WTC11 (cell line): ENCODE measurements at regions not wholly inside any gene's neighbourhood (a gene's known extent, or its start where the extent isn't known, plus 50 kb on each side); places are given as distances from the start of the nearest gene placed in this dataset.

Experiments used
- CBFB ChIP-seq: sonication (generic); formaldehyde crosslinking; IDR thresholded peaks from 2 replicates; pipeline ENCODE4 v1.8.1; 2022; ENCODE audit warnings: mild to moderate bottlenecking, low read depth, missing genetic modification reagents
- CREB1 ChIP-seq: sonication (generic); formaldehyde crosslinking; IDR thresholded peaks from 2 replicates; pipeline ENCODE4 v1.8.0; 2023; ENCODE audit warnings: mild to moderate bottlenecking, missing genetic modification reagents
- GRHL2 ChIP-seq: fragments of 250-450 bp; sonication (Bioruptor Pico); IDR thresholded peaks from 2 replicates; pipeline ENCODE4 v1.8.0; 2022; ENCODE audit warnings: mild to moderate bottlenecking, moderate library complexity; ENCODE audit not compliant: insufficient replicate concordance, severe bottlenecking
- IRF2 ChIP-seq: sonication (generic); formaldehyde crosslinking; IDR thresholded peaks from 2 replicates; pipeline ENCODE4 v1.8.0; 2022; ENCODE audit warnings: low read depth, missing genetic modification reagents, borderline replicate concordance
- NFYB ChIP-seq: sonication (generic); formaldehyde crosslinking; conservative IDR thresholded peaks from 2 replicates; pipeline ENCODE4 v1.8.0; 2022; ENCODE audit warnings: low read depth, missing genetic modification reagents
- SP1 ChIP-seq: sonication (generic); formaldehyde crosslinking; conservative IDR thresholded peaks from 2 replicates; pipeline ENCODE4 v1.8.1; 2022; ENCODE audit warnings: missing genetic modification reagents
- TEAD4 ChIP-seq: sonication (generic); formaldehyde crosslinking; IDR thresholded peaks from 2 replicates; pipeline ENCODE4 v1.8.0; 2022; ENCODE audit warnings: mild to moderate bottlenecking, missing genetic modification reagents
- ZNF416 ChIP-seq: fragments of 250-450 bp; sonication (Bioruptor Pico); IDR thresholded peaks from 2 replicates; pipeline ENCODE4 v1.9.0; 2021; ENCODE audit warnings: mild to moderate bottlenecking, inconsistent platforms
- ZNF512 ChIP-seq: sonication (generic); formaldehyde crosslinking; IDR thresholded peaks from 2 replicates; pipeline ENCODE4 v1.8.1; 2022; ENCODE audit warnings: missing genetic modification reagents, borderline replicate concordance
- TF ChIP-seq, protein P1 (sequence below): fragments of 200-600 bp; IDR thresholded peaks from 2 replicates; pipeline ENCODE4 v1.8.0; 2022; ENCODE audit warnings: antibody characterized with exemption
- TF ChIP-seq, protein P2 (sequence below): sonication (generic); formaldehyde crosslinking; IDR thresholded peaks from 2 replicates; pipeline ENCODE4 v1.8.1; 2022; ENCODE audit warnings: low read depth, missing genetic modification reagents, borderline replicate concordance

DNA sequence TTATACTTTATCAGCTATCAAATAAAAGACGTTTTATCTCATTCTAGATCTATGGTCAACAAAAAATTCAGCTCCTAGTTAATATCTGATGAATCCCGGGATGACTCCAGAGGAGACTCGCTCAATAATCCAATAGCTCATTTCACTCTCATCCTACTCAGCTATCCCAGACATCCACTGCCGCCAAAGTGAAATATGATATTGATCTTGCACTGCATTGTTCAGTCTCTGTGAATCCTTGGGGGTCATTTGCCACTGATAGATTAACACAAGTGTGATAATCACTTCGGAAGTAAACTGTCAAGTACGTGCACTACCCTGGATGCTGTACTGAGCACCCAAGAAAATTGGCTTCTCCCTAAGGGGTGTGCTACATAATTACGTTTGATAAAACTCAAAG, 249.1 kb downstream of the SUCLG1 start:
- TF ChIP-seq, protein P1, sequence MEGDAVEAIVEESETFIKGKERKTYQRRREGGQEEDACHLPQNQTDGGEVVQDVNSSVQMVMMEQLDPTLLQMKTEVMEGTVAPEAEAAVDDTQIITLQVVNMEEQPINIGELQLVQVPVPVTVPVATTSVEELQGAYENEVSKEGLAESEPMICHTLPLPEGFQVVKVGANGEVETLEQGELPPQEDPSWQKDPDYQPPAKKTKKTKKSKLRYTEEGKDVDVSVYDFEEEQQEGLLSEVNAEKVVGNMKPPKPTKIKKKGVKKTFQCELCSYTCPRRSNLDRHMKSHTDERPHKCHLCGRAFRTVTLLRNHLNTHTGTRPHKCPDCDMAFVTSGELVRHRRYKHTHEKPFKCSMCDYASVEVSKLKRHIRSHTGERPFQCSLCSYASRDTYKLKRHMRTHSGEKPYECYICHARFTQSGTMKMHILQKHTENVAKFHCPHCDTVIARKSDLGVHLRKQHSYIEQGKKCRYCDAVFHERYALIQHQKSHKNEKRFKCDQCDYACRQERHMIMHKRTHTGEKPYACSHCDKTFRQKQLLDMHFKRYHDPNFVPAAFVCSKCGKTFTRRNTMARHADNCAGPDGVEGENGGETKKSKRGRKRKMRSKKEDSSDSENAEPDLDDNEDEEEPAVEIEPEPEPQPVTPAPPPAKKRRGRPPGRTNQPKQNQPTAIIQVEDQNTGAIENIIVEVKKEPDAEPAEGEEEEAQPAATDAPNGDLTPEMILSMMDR, result no peak
- TF ChIP-seq ZNF512, result no peak
- no peak for TF ChIP-seq IRF2
- TF ChIP-seq NFYB (CRISPR knock-in tag), result no peak
- no peak for TF ChIP-seq GRHL2
- no peak for TF ChIP-seq CREB1 (CRISPR knock-in tag)
- TF ChIP-seq SP1, result no peak
- TF ChIP-seq ZNF416 (CRISPR knock-in tag), result no peak
- no peak for TF ChIP-seq CBFB
- TF ChIP-seq TEAD4 (CRISPR knock-in tag), result no peak
- TF ChIP-seq, protein P2, sequence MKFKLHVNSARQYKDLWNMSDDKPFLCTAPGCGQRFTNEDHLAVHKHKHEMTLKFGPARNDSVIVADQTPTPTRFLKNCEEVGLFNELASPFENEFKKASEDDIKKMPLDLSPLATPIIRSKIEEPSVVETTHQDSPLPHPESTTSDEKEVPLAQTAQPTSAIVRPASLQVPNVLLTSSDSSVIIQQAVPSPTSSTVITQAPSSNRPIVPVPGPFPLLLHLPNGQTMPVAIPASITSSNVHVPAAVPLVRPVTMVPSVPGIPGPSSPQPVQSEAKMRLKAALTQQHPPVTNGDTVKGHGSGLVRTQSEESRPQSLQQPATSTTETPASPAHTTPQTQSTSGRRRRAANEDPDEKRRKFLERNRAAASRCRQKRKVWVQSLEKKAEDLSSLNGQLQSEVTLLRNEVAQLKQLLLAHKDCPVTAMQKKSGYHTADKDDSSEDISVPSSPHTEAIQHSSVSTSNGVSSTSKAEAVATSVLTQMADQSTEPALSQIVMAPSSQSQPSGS, result no peak
